Activated B cell treated with CpG ODN at 0.5 μM for 24 hours (primary cell): ENCODE measurements at regions not wholly inside any gene's neighbourhood (a gene's known extent, or its start where the extent isn't known, plus 50 kb on each side); places are given as distances from the start of the nearest gene placed in this dataset.

ENCODE experiments used
- ATAC-seq: fragments of 200-7000 bp; cut with Tn5 transposase; one replicate; pipeline ENCODE4 v1.10.0; 2021; ENCODE audit warnings: low read depth, mild to moderate bottlenecking, moderate library complexity
- CTCF ChIA-PET: fragments of 350-600 bp; sonication (Branson Sonifier 250); formaldehyde crosslinking; loops from one replicate; lab custom pipeline; 2021; ENCODE audit warnings: antibody characterized with exemption; lab: Charles Lee
- POLR2A ChIA-PET: fragments of 350-600 bp; sonication (Branson Sonifier 250); formaldehyde crosslinking; loops from one replicate; lab custom pipeline; 2021; ENCODE audit warnings: antibody characterized with exemption; lab: Charles Lee
- DNase-seq: peaks from one replicate; pipeline ENCODE4 v3.0.0; 2022
- H3K27ac Mint-ChIP-seq: one replicate; pipeline ENCODE4 v1.8.0; 2020; ENCODE audit warnings: mixed read lengths
- H3K27me3 Mint-ChIP-seq: one replicate; pipeline ENCODE4 v1.8.0; 2021; ENCODE audit warnings: mixed read lengths
- H3K36me3 Mint-ChIP-seq: one replicate; pipeline ENCODE4 v1.8.0; 2021; ENCODE audit warnings: low read depth, mixed read lengths
- H3K4me1 Mint-ChIP-seq: one replicate; pipeline ENCODE4 v1.8.0; 2021; ENCODE audit warnings: mixed read lengths
- H3K4me3 Mint-ChIP-seq: one replicate; pipeline ENCODE4 v1.8.0; 2020; ENCODE audit warnings: mild to moderate bottlenecking, mixed read lengths
- H3K9me3 Mint-ChIP-seq: one replicate; pipeline ENCODE4 v1.8.0; 2020; ENCODE audit warnings: mixed read lengths
- intact Hi-C: fragments of 100-400 bp; cut with micrococcal nuclease; formaldehyde crosslinking; loops from one replicate; pipeline ENCODE4 v1.15.1; 2024
- TF ChIP-seq, protein P1 (sequence below): fragments of 200-600 bp; IDR thresholded peaks from one replicate; pipeline ENCODE4 v1.8.0; 2022; ENCODE audit warnings: antibody characterized with exemption, mild to moderate bottlenecking

DNA sequence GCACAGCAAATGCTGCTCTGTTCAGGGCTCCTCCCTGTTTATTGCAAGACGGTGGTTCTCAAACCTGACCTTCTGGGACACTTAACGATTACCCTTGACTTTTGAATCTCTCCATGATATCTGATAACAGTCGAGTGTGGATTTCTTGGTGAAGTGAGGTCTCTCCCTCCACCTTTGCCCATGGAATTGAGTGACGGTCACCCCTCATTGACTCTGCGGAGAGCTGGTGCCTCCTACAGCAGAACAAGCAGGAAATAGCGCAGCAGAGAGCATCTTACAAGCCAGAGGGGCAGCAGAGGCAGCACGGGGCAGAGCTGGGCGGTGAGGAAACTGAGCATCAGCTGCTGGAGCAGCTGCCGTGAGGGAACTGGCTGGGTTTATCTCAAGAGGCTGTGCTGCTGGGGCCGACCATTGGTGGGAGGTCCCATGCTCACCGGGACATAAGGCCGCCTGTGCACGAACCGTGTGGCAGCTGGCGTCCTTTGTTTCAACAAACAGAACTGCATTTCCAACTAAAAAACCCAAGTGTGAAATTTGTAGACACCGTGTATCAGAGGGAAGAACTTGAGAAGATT lies 189.8 kb downstream of the MTRR start:
- ATAC-seq, result no peak
- TF ChIP-seq, protein P1, sequence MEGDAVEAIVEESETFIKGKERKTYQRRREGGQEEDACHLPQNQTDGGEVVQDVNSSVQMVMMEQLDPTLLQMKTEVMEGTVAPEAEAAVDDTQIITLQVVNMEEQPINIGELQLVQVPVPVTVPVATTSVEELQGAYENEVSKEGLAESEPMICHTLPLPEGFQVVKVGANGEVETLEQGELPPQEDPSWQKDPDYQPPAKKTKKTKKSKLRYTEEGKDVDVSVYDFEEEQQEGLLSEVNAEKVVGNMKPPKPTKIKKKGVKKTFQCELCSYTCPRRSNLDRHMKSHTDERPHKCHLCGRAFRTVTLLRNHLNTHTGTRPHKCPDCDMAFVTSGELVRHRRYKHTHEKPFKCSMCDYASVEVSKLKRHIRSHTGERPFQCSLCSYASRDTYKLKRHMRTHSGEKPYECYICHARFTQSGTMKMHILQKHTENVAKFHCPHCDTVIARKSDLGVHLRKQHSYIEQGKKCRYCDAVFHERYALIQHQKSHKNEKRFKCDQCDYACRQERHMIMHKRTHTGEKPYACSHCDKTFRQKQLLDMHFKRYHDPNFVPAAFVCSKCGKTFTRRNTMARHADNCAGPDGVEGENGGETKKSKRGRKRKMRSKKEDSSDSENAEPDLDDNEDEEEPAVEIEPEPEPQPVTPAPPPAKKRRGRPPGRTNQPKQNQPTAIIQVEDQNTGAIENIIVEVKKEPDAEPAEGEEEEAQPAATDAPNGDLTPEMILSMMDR, result no peak
- no peak for DNase-seq
- Mint-ChIP-seq H3K4me1 (peaks cover 25% of the 10 kb centered on the region), H3K36me3 (no peaks in the 10 kb centered on the region), H3K9me3 (no peaks in the 10 kb centered on the region), H3K4me3 (no peak overlapping the region), H3K27ac (no peak overlapping the region), H3K27me3 (no peaks in the 10 kb centered on the region)
- intact Hi-C loops, result no loop called here
- ChIA-PET CTCF (no interaction called here), POLR2A (no interaction called here)

DNA sequence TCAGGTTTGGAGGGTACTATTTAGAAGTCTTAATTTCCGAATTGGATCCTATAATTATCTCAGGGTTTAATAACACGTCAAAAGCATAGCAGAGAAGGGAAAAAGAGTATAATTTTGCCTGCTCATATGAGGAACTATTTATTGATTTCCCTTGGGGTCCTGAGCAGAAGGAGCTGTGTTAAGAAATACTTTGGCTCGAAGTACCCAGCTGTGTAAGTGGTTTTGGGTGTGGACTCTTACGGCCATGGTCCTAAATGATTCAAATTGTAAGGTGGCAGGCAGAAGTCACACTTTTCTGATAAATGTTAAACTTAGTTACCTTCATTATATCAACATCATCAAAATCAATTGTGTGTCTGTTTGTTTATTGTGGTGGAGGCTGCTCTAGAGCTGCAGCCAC lies 190.4 kb downstream of the MTRR start:
- no peaks in the 10 kb centered on the region for H3K27me3 Mint-ChIP-seq
- POLR2A ChIA-PET, result no interaction called here
- TF ChIP-seq, protein P1, result no peak
- DNase-seq (no peak), ATAC-seq (no peak)
- CTCF ChIA-PET, result no interaction called here
- intact Hi-C loops, result no loop called here
- no peak overlapping the region for H3K4me3 Mint-ChIP-seq
- H3K27ac Mint-ChIP-seq, result no peak overlapping the region
- no peaks in the 10 kb centered on the region for H3K36me3 Mint-ChIP-seq
- no peaks in the 10 kb centered on the region for H3K9me3 Mint-ChIP-seq
- H3K4me1 Mint-ChIP-seq, result peaks cover 25% of the 10 kb centered on the region

DNA sequence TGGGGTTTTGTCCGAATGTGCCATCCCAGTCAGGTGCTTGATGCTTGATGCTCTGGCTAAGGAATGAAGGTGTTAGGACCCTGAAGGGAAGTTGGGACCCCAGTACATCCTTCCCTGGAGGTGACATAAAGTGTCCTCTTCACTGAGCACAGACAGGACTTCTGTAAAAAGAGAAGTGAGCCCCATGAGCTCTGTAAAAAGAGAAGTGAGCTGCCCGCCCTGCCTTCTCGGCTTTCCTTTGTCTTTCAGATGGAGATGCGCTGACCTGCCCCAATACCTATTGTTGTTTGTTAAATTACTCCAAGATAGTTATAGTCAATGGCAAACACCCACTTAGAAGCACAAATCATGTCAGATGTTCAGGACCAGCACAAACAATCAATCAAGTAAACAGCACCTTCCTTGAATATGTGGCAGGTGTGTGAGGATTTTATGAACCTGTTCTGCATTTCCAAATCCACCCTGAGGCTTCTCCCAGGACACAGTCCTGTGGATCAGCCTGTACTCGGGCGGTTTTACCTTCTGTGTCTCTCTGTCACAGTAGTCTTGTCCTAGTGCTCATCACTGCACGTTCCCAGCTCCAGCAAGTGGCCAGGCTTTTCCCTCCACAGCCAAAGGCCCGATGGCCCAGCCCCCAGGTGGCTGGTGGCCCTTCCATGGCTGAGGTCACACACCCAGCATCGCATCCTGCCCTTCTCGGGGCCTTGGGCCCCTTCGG lies 191.4 kb downstream of the MTRR start:
- ATAC-seq, result no peak
- intact Hi-C loops, result no loop called here
- peak overlapping the region; percentile 9 for H3K27ac Mint-ChIP-seq
- CTCF ChIA-PET, result no interaction called here
- peaks cover 25% of the 10 kb centered on the region for H3K4me1 Mint-ChIP-seq
- no peaks in the 10 kb centered on the region for H3K9me3 Mint-ChIP-seq
- H3K4me3 Mint-ChIP-seq, result no peak overlapping the region
- H3K36me3 Mint-ChIP-seq, result no peaks in the 10 kb centered on the region
- DNase-seq, result no peak
- POLR2A ChIA-PET, result no interaction called here
- H3K27me3 Mint-ChIP-seq, result no peaks in the 10 kb centered on the region
- TF ChIP-seq, protein P1, result no peak

DNA sequence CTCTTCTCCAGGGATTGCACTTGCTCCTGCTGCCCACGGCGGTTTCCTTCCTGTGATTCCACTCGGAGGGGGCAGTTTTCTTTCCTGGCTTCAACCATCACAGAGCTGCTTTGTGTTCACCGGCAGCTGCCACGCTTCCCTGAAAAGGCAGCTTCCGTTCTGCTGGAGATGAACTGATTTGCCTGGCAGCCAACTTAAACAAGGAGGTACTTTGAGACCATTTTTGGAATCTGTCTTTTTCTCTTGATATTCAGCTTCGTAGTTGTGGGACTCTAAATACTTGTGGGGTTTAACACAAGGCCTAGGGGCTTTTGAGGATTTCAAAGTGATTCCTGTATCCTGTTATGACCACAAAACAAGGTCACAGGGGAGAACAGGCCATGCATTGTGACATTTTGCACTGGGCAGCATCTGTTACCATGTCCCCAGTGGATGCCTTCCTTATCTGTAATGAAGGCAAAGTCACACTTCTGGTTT lies 192.0 kb downstream of the MTRR start:
- intact Hi-C loops, result no loop called here
- DNase-seq, result no peak
- ChIA-PET CTCF (no interaction called here), POLR2A (no interaction called here)
- H3K27me3 Mint-ChIP-seq, result no peaks in the 10 kb centered on the region
- TF ChIP-seq, protein P1, result no peak
- H3K4me1 Mint-ChIP-seq, result peaks cover 25% of the 10 kb centered on the region
- H3K4me3 Mint-ChIP-seq, result no peak overlapping the region
- H3K36me3 Mint-ChIP-seq, result no peaks in the 10 kb centered on the region
- no peaks in the 10 kb centered on the region for H3K9me3 Mint-ChIP-seq
- no peak for ATAC-seq
- H3K27ac Mint-ChIP-seq, result no peak overlapping the region

DNA sequence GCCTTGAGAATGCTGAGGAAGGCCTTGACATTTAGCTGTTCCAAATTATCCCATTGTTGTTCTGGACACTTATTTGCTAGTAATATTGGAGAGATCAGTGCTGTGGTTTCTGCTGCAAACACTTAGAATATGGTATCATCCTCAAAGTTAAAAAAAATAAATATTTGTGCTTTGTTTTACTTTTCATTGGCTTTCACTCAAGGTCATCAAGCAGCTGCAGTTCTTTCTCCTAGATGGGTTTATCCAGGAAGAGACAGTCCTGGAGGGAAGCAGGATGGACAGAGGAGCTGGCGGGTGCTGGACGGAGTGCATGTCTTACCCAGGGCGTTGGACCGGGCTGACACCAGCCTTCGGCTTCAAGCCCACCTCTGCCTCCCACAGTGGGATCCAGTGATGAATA lies 193.6 kb downstream of the MTRR start:
- H3K9me3 Mint-ChIP-seq, result no peaks in the 10 kb centered on the region
- no peak for ATAC-seq
- H3K4me1 Mint-ChIP-seq, result peaks cover 25% of the 10 kb centered on the region
- CTCF ChIA-PET, result no interaction called here
- no peaks in the 10 kb centered on the region for H3K27me3 Mint-ChIP-seq
- intact Hi-C loops, result no loop called here
- H3K36me3 Mint-ChIP-seq, result no peaks in the 10 kb centered on the region
- no peak for DNase-seq
- POLR2A ChIA-PET, result no interaction called here
- TF ChIP-seq, protein P1, result no peak
- no peak overlapping the region for H3K27ac Mint-ChIP-seq
- no peak overlapping the region for H3K4me3 Mint-ChIP-seq
